Non-pigmented ciliary epithelial cell (primary cell): ENCODE measurements at regions not wholly inside any gene's neighbourhood (a gene's known extent, or its start where the extent isn't known, plus 50 kb on each side); places are given as distances from the start of the nearest gene placed in this dataset.
"Not testable (repeated sequence)": the region's sequence is repeated elsewhere in the genome, so short reads cannot be mapped to it uniquely, and the experiment has no call there.

Experiments used
- DNase-seq: peaks from one replicate; pipeline ENCODE4 v3.0.0-alpha.2; 2010; ENCODE audit warnings: low read depth

DNA sequence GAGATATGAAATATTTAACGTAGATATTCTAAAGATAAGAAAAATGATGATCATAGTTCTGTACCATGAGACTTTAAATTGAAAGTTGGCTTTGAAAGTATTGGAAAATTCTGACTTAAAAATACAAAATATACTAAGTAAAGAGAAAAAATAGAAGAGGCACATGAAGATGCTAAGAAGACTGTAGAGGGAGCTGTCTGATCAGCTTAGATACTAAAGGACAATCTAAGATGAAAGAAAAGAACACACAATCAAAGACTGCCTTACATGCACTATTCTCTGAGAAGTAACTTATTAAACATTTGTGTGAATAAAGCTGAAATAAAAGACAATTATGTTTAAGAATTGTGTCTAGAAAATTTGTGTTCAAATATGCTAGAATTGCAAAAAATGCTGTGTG is 55.1 kb downstream of the RBMXL2 start:
- no peak for DNase-seq

DNA sequence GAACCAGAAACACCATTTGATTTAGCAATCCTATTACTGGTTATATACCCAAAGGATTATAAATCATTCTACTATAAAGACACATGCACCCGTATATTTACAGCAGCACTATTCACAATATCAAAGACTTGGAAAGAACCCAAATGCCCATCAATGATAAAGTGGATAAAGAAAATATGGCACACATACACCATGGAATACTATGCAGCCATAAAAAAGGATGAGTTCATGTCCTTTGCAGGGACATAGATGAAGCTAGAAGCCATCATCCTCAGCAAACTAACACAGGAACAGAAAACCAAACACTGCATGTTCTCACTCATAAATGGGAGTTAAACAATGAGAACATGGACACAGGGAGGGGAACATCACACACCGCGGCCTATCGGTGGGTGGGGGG is 61.3 kb downstream of the RBMXL2 start:
- not testable (repeated sequence) for DNase-seq

DNA sequence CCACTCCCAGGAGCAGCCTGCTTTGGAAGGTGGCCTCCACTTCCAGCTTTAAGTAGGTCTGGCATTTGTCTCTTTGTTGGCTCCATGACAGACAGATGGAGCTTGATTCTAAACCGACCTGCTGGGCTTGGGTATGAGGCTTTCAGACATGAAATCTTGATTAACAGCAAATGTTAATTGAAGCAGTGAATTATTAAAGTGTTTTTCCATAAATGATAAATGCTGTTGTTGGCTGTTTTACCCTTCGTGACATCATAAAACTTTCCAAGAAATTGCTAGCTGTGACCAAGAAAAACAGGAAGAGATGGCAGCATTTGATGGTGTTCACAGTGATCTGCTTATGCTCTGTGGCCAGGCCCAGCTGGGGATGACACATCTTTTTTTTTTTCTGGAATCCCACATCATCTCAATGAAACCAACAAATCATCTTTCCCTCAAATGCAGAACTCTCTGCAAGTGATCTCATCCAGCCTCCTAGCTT is 66.1 kb downstream of the RBMXL2 start:
- DNase-seq = no peak

DNA sequence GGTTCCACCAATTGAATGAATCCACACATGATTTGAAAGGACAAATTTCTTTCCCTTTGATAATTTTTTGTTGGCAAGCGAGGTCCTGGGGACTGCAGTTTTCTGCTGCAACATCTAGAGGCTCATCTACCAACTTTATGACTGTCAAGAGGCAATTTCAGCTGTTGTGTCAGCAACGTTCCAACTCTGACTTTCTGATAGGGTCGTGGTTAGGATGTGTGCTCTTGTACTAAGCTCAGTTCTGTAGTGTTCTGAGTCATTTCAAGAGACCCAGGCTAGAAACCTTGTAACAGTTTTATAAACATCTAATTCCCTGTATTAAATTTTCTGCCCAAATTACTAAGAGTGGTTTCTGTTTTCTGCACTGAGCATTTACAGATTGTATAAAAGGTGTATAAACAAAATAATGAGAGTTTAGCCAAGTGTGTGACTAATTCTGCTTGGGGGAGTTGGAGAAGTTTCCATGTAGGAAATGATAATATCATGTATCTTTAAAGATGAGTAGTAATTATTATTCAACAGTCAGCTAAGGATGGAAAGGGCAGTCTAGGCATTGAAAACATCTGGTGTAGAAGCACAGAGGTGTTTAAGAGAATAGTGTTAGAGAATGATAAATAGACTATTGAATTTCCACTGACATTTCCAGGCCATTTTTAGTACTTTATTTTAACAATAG is 72.2 kb downstream of the RBMXL2 start:
- no peak for DNase-seq

DNA sequence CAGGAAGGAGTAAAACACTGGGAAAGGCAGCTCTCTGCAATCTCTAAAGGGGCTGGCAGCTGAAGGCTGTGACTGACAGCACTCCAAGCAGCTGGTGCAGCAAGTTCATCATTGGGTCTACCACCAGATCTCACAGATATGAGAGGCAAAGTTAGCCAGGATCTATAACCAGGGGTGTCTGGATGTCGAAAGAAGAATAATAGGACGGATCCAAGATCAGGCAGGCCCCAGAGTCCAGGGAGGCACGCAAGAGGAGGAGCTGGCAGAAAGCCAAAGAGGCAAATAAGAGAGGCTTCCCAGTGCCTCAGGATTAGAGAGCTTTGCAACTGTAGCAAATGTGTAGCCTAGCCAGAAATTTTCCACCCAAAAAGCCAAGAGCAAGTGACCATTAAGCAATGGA is 77.1 kb downstream of the RBMXL2 start:
- no peak for DNase-seq

DNA sequence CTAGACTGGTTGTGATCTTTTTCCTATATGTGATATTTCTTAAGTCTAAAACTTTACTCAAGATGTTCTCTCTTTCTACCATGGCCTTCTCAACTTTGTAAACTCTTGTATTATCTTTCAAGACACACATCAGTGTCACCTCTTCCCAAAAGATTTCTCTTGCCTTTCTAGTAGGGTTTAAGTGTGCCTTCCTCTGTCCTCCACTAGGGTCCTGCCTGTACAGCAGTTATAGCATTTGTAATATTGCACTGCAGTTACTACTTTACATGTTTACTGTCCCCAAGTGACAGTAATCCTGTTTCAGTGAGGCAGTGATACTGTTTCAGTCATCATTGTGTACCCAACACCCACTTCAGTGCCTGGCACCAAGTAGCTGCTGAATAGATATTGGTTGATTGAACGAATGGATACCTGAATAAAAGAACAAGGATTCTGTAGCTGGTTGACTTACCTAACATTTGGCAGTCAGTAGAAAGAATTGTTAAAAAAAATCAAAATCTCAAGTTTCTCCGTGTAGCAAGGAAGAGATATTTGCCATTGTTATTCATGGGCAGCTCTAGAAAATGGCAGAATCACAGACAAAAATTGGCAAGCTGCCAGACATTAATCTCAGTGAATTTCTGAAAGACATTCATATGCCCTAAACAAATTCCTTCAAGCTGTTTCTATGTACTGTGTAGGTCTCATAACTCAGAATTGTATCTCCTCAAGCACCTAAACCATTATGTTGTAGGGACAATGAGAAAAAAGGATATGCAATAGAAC is 79.4 kb downstream of the RBMXL2 start:
- DNase-seq = no peak

DNA sequence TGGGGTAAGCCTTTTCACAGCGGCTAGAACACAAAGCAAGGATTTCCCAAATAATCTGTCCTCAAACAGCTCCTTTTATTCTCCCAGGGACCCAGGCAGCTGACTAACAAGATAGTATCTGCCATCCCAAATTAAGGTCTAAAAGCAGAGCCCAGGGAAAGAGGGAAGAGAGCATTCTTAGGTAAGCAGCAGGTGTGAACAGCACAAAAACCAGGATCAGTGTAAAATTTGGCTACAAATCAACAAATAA is 79.9 kb downstream of the RBMXL2 start:
- no peak for DNase-seq

DNA sequence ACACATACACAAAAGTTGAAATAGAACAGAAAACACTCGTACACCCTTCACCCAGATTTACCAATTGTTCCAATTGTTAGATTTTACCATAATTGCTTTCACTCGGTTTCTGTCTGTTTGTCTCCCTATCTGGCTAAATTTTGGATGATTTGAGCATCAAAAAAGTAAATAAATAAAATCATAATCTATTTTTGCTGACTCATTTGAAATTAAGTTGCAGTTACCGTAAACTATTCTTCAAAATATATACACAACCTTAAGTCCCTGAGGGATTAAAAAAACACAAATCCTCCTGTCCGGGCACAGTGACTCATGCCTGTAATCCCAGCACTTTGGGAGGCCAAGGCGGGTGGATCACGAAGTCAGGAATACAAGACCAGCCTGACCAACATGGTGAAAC is 81.3 kb upstream of the SYT9 start:
- no peak for DNase-seq

DNA sequence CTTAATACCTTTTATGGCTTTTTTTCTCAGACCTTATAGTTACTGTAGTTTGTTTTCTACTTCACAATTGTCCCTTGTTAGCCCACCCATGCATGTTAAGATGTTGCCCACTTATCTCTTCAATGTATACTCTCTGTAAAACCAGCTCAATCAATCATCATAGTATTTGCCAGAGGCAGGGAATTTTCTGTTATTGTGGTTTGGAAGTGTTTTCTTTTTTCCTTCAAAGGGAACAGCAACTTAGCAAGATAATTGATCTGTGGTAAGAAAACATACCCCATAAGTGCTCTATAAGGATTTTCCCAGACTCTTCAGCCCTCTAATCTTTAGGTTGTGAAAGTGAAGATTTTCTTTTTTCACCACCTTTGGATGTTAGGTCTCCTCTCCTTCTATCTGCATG is 76.7 kb upstream of the SYT9 start:
- no peak for DNase-seq

DNA sequence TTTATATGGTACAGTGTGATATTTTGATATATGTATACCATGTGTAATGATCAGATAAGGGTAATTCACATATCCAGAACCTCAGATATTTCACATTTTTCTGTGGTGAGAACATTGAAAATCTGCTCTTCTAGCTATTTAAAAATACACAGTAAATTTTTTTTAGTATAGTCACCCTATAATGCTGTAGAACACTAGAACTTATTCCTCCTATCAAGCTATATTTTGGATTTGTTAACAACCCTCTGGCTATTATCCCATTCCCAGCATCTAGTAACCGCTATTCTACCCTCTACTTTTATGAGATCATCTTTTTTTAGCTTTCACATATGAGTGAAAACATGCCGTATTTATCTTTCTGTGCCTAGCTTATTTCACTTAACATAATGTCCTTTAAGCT is 65.5 kb upstream of the SYT9 start:
- DNase-seq = peak; percentile 44

DNA sequence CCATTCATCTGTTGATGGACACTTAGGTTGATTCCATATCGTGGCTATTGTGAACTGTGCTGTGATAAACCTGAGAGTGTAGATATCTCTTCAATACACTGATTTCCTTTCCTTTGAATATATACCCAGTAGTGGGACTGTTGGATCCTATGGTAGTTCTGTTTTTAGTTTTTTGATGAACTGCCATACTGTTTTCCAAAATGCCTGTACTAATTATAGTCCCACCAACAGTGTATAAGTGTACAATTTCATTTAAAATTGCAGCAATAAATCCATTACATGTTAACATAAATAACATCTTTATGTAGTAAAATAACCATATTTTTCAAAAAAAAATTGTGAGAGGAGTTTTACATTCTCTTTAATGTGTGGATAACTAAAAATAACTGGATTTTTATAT is 65.0 kb upstream of the SYT9 start:
- no peak for DNase-seq

DNA sequence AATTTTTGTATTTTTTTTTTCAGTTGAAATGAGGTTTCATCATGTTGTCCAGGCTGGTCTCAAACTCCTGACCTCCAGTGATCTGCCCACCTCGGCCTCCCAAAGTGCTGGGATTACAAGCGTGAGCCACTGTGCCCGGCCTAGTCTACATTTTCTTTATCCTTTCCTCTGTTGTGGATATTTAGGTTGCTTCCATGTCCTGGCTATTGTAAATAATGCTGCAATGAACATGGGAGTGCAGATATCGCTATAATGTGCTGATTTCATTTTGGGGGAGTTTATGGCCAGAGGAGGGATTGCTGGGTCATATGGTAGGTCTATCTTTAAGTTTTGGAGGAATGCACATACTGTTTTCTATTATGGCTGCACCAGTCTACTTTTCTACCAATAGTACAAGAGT is 58.9 kb upstream of the SYT9 start:
- not testable (repeated sequence) for DNase-seq

DNA sequence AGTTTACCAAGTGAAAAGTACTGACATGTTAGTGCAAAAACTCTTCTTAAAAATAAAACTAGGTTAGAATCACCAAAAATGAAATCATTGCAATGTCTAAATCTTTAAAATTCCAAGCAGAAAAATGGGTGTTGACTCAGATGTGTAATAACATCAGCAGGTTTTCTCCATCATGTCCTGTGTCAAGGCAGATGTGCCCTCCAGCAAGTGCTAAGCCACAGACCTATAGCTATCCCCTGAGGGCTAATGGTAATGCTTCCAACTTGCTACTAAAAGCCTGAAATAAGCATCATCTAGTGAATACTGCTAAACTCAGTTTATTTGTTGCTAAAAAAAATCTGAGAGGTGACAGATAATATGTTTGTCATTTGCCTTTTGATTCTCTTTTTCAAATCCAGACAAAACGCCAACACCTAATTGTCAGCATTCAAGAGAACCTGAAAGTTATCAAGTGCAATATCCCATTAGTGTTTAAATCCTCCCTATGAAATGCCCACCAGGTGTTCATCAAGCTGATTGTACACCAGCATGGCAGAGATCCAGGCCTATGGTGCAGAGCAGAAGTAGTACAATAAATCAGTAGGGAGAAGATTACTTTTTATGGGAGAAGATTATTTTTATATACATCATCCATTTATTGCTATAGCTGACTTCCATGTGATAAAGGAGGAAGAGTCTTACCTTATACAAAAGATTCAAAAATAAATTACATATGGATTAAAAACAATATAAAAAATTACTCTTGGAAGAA is 55.1 kb upstream of the SYT9 start:
- no peak for DNase-seq

DNA sequence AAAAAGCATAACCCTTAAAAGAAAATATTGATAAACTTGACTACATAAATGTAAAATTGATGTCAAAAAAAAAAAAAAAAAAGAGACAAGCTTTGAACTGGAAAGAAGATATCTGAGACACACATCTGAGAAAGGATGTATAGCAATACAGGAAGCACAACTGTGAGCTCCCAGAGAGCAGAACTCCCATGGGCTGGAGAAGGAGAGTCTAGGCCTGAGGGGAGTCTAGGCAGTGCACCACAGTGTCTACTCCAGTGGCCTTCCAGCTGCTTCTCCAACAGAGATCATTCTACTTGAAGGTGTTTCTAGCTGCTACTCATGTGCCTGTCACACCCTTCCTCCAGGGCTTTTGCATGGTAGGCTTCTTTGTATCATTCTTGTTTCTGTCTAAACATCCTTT is 54.2 kb upstream of the SYT9 start:
- no peak for DNase-seq
